ENCODE measurements at regions not wholly inside any gene's neighbourhood (a gene's known extent, or its start where the extent isn't known, plus 50 kb on each side); places are given as distances from the start of the nearest gene placed in this dataset.

DNA sequence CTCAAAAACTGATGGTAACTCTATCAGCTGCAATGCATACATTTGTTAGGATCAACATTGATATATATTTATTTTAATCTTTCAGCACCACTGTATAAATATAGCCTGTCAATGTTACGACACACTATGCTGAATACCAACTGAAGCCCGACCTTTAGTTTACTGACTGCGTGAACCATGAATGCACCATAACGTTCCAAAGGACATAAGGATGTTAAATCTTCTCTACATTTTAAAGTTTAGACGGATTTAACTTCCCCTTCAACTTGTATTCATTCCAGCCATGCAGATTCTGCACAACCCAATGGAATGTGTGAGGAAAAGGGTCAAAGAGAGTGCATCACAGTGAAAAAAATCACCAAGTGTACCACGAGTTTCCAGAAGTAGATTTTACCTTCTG lies 489.5 kb downstream of the IRS1 start:
- DNase-seq (ENCODE audit: low read depth): no peak
- TF ChIP-seq CTCF (conservative IDR thresholded peaks at IDR 0.05; ENCODE audit: control insufficient read depth, insufficient read depth, low read depth, low read length): no peak
- no peak overlapping the region for H3K4me3 ChIP-seq (ENCODE audit: control insufficient read depth, low read depth, low read length)

GRCh38 chr2:226308986-226309385 lies 490.6 kb downstream of the IRS1 start:
- H3K4me3 ChIP-seq (ENCODE audit: control insufficient read depth, low read depth, low read length): no peak overlapping the region
- no peak for TF ChIP-seq CTCF (conservative IDR thresholded peaks at IDR 0.05; ENCODE audit: control insufficient read depth, insufficient read depth, low read depth, low read length)
- DNase-seq (ENCODE audit: low read depth): peak; percentile 93

DNA sequence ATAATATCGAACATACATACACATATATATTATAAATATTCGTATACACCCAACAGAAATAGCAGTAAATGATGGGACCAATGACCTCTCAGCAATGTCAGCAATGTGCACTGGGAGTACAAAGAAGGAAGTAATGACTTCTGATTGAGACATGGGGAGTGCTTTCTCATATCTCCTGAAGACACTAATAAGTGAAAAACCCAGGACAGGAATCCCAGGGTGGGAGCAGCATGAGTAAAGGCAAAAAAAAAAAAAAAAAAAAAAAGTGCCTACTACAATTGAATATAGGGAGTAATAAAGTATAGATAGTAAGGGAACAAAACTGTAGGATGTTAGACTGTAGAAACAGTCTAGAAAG lies 491.3 kb downstream of the IRS1 start:
- no peak for DNase-seq (ENCODE audit: low read depth)
- no peak for TF ChIP-seq CTCF (conservative IDR thresholded peaks at IDR 0.05; ENCODE audit: control insufficient read depth, insufficient read depth, low read depth, low read length)
- no peak overlapping the region for H3K4me3 ChIP-seq (ENCODE audit: control insufficient read depth, low read depth, low read length)

DNA sequence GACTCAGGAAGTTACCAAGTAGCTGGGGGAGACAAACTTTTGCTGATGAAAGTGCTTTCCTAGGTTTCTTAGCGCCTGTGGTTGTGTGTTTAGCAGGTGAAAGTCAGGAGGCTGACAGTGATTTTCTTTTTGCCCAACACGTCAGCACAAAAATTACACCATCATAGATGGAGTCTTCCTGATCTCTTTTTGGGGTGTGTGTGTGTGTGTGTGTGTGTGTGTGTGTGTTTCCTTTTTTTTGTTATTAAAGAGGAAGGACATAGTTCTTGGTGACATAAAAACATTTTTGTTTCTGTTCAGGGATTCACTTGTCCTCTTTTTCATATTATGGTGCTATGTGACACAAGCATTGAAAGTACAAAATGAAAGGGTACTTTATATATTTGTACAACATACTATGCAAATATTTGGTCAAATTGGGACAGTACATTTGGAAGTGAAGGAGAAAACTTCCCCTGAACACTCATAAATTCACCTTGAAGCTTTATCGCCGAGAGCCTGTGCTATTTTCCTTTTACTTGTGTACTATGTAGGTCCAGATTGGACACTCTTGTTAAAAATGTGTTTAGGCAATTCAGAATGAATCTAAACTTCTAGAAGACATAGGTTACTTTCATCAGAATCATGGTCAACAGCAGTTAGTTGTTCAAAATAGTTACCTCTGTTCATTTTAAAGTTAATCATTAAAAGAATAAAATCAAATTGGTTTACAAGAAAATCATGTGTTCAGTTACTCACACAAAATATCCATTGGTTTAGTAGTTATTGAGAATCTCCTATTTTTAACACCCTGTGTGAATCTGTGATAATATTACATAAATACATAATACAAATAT lies 491.9 kb downstream of the IRS1 start:
- no peak for DNase-seq (ENCODE audit: low read depth)
- H3K4me3 ChIP-seq (ENCODE audit: control insufficient read depth, low read depth, low read length): no peak overlapping the region
- TF ChIP-seq CTCF (conservative IDR thresholded peaks at IDR 0.05; ENCODE audit: control insufficient read depth, insufficient read depth, low read depth, low read length): no peak

GRCh38 chr2:226306969-226307368 lies 492.7 kb downstream of the IRS1 start:
- no peak for TF ChIP-seq CTCF (conservative IDR thresholded peaks at IDR 0.05; ENCODE audit: control insufficient read depth, insufficient read depth, low read depth, low read length)
- DNase-seq (ENCODE audit: low read depth): no peak
- H3K4me3 ChIP-seq (ENCODE audit: control insufficient read depth, low read depth, low read length): no peak overlapping the region

DNA sequence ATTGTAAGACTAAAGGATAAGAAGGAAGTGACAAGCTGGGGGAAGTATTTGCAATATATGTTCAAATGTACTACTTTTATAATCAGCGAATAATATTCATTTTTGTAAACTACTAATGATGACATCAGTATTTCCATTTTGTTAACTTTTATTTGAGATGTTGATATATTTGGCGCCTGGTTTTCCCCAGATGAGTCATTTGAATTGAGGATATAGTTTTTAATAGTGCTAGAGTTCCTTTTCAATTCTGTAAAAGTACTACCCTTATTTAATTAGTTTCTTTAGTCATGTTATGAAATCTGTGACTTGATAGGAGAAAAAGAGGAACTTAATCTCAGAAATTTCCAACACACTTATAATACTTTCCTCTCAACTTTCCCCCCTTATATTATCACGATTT lies 495.3 kb downstream of the IRS1 start:
- no peak for TF ChIP-seq CTCF (conservative IDR thresholded peaks at IDR 0.05; ENCODE audit: control insufficient read depth, insufficient read depth, low read depth, low read length)
- DNase-seq (ENCODE audit: low read depth): no peak
- no peak overlapping the region for H3K4me3 ChIP-seq (ENCODE audit: control insufficient read depth, low read depth, low read length)
